ENCODE measurements at regions not wholly inside any gene's neighbourhood (a gene's known extent, or its start where the extent isn't known, plus 50 kb on each side); places are given as distances from the start of the nearest gene placed in this dataset.

- Histone ChIP-seq H3K4me3 (replicated peaks; ENCODE audit: insufficient read depth, low read length) (no peak overlapping the region), H3K27ac (replicated peaks) (no peak overlapping the region), H3K27me3 (ENCODE audit: insufficient read depth, poor library complexity, severe bottlenecking) (no peaks in the 10 kb centered on the region)
- no peak for DNase-seq (ENCODE audit: low read depth in 1 of 2, low spot score in 1 of 2)
- TF ChIP-seq CTCF (IDR thresholded peaks at IDR 0.05; ENCODE audit: insufficient read depth, low read length) (no peak), GABPA (IDR thresholded peaks at IDR 0.05; ENCODE audit: low read depth) (no peak), REST (IDR thresholded peaks at IDR 0.05; ENCODE audit: insufficient replicate concordance, low read depth) (no peak), POLR2AphosphoS5 (IDR thresholded peaks at IDR 0.05; ENCODE audit: low read depth) (no peak)
These were observed 304.9 kb upstream of the NBEA start for GRCh38 chr13:34637138-34637537.

GRCh38 chr13:34637636-34638035, 304.4 kb upstream of the NBEA start:
- no peak overlapping the region for H3K27ac ChIP-seq (replicated peaks)
- no peak overlapping the region for H3K4me3 ChIP-seq (replicated peaks; ENCODE audit: insufficient read depth, low read length)
- H3K27me3 ChIP-seq (ENCODE audit: insufficient read depth, poor library complexity, severe bottlenecking): no peaks in the 10 kb centered on the region
- DNase-seq (ENCODE audit: low read depth in 1 of 2, low spot score in 1 of 2): no peak
- TF ChIP-seq SPI1 (IDR thresholded peaks at IDR 0.05; ENCODE audit: borderline replicate concordance, low read depth): no peak
- no peak for TF ChIP-seq REST (IDR thresholded peaks at IDR 0.05; ENCODE audit: insufficient replicate concordance, low read depth)
- TF ChIP-seq CTCF (IDR thresholded peaks at IDR 0.05; ENCODE audit: insufficient read depth, low read length): no peak
- TF ChIP-seq POLR2AphosphoS5 (IDR thresholded peaks at IDR 0.05; ENCODE audit: low read depth): no peak
- no peak for TF ChIP-seq GABPA (IDR thresholded peaks at IDR 0.05; ENCODE audit: low read depth)

- no peak overlapping the region for H3K27ac ChIP-seq (replicated peaks)
- DNase-seq (ENCODE audit: low read depth in 1 of 2, low spot score in 1 of 2): no peak
- TF ChIP-seq CTCF (IDR thresholded peaks at IDR 0.05; ENCODE audit: insufficient read depth, low read length) (no peak), REST (IDR thresholded peaks at IDR 0.05; ENCODE audit: insufficient replicate concordance, low read depth) (no peak), SPI1 (IDR thresholded peaks at IDR 0.05; ENCODE audit: borderline replicate concordance, low read depth) (no peak), POLR2AphosphoS5 (IDR thresholded peaks at IDR 0.05; ENCODE audit: low read depth) (no peak), GABPA (IDR thresholded peaks at IDR 0.05; ENCODE audit: low read depth) (no peak)
- H3K27me3 ChIP-seq (ENCODE audit: insufficient read depth, poor library complexity, severe bottlenecking): no peaks in the 10 kb centered on the region
- no peak overlapping the region for H3K4me3 ChIP-seq (replicated peaks; ENCODE audit: insufficient read depth, low read length)
These were observed 303.2 kb upstream of the NBEA start for GRCh38 chr13:34638897-34639296.

Data from HL-60 (cell line).